Neural cell (in vitro differentiated cells): ENCODE measurements at regions not wholly inside any gene's neighbourhood (a gene's known extent, or its start where the extent isn't known, plus 50 kb on each side); places are given as distances from the start of the nearest gene placed in this dataset.

ENCODE experiments used
- H2AFZ ChIP-seq: fragments of 200-600, 300-800 bp; sonication (generic), shearing (Covaris generic); 2 replicates; pipeline ENCODE4 v1.6.0; 2014; ENCODE audit warnings: low read depth, mild to moderate bottlenecking, antibody characterized with exemption, low read length, moderate library complexity
- H3F3A ChIP-seq: fragments of 200-600 bp; shearing (Covaris generic); 2 replicates; pipeline ENCODE4 v1.6.1; 2016; ENCODE audit warnings: mild to moderate bottlenecking, moderate library complexity, mixed read lengths, antibody characterized with exemption, low read length; ENCODE audit not compliant: insufficient read depth, poor library complexity, severe bottlenecking
- H3K27ac ChIP-seq: fragments of 200-600, 300-800 bp; sonication (generic), shearing (Covaris generic); 2 replicates; pipeline ENCODE4 v1.5.1; 2014; ENCODE audit warnings: mild to moderate bottlenecking, low read length, moderate library complexity
- H3K27me3 ChIP-seq: fragments of 300-800, 200-600 bp; sonication (generic), shearing (Covaris generic); 2 replicates; pipeline ENCODE4 v1.6.0; 2014; ENCODE audit warnings: mild to moderate bottlenecking, low read depth, low read length, moderate library complexity; ENCODE audit not compliant: insufficient read depth
- H3K36me3 ChIP-seq: fragments of 300-800, 200-600 bp; sonication (generic), shearing (Covaris generic); 2 replicates; pipeline ENCODE4 v1.5.1; 2014; ENCODE audit warnings: mild to moderate bottlenecking, antibody characterized with exemption, low read length, moderate library complexity; ENCODE audit not compliant: insufficient read depth
- H3K4me2 ChIP-seq: fragments of 300-800, 200-600 bp; sonication (generic), shearing (Covaris generic); 2 replicates; pipeline ENCODE4 v1.6.0; 2014; ENCODE audit warnings: mild to moderate bottlenecking, low read length
- H3K4me3 ChIP-seq: fragments of 300-800, 200-600 bp; sonication (generic), shearing (Covaris generic); 2 replicates; pipeline ENCODE4 v1.5.1; 2014; ENCODE audit warnings: mild to moderate bottlenecking, low read length, moderate library complexity
- H3K79me2 ChIP-seq: fragments of 200-600 bp; shearing (Covaris generic); replicated peaks from 2 replicates; pipeline ENCODE4 v1.6.0; 2014; ENCODE audit warnings: mild to moderate bottlenecking, low read length, moderate library complexity; ENCODE audit not compliant: insufficient read depth
- H3K9ac ChIP-seq: fragments of 300-800, 200-600 bp; sonication (generic), shearing (Covaris generic); 2 replicates; pipeline ENCODE4 v1.6.1; 2016; ENCODE audit warnings: mild to moderate bottlenecking, low read length, mixed read lengths
- H3K9me2 ChIP-seq: fragments of 200-600 bp; shearing (Covaris generic); 2 replicates; pipeline ENCODE4 v1.6.1; 2016; ENCODE audit warnings: mild to moderate bottlenecking, low read length, mixed read lengths; ENCODE audit not compliant: insufficient read depth
- H3K9me3 ChIP-seq: fragments of 200-600, 300-800 bp; sonication (generic), shearing (Covaris generic); 2 replicates; pipeline ENCODE4 v1.6.1; 2016; ENCODE audit warnings: mild to moderate bottlenecking, mixed run types, low read length, moderate library complexity, mixed read lengths
- H4K20me1 ChIP-seq: fragments of 200-600 bp; shearing (Covaris generic); 2 replicates; pipeline ENCODE4 v1.6.1; 2016; ENCODE audit warnings: mild to moderate bottlenecking, mixed run types; ENCODE audit not compliant: insufficient read depth
- EP300 ChIP-seq: fragments of 450-650 bp; conservative IDR thresholded peaks from 2 replicates; pipeline ENCODE4 v1.6.1; 2014; ENCODE audit warnings: antibody characterized with exemption, mild to moderate bottlenecking, moderate library complexity; ENCODE audit not compliant: poor library complexity, severe bottlenecking
- MXI1 ChIP-seq: fragments of 450-650 bp; conservative IDR thresholded peaks from 2 replicates; pipeline ENCODE4 v1.6.1; 2014; ENCODE audit warnings: antibody characterized with exemption, mild to moderate bottlenecking; ENCODE audit not compliant: poor library complexity, severe bottlenecking
- POLR2AphosphoS5 ChIP-seq: IDR thresholded peaks from 2 replicates; pipeline ENCODE4 v1.6.1; 2012
- RAD21 ChIP-seq: fragments of 450-650 bp; conservative IDR thresholded peaks from 2 replicates; pipeline ENCODE4 v1.6.1; 2014; ENCODE audit warnings: antibody characterized with exemption, mild to moderate bottlenecking, moderate library complexity
- SMC3 ChIP-seq: fragments of 450-650 bp; conservative IDR thresholded peaks from 2 replicates; pipeline ENCODE4 v1.6.1; 2014; ENCODE audit warnings: antibody characterized with exemption, mild to moderate bottlenecking, moderate library complexity; ENCODE audit not compliant: poor library complexity
- TAF1 ChIP-seq: IDR thresholded peaks from 2 replicates; pipeline ENCODE4 v1.6.1; 2012; ENCODE audit warnings: low read depth
- TF ChIP-seq, protein P1 (sequence below): IDR thresholded peaks from 2 replicates; pipeline ENCODE4 v1.6.1; 2012; ENCODE audit warnings: borderline replicate concordance
- TF ChIP-seq, protein P2 (sequence below): fragments of 450-650 bp; IDR thresholded peaks from 2 replicates; pipeline ENCODE4 v1.5.1; 2014; ENCODE audit warnings: antibody characterized with exemption, mild to moderate bottlenecking, moderate library complexity; ENCODE audit not compliant: poor library complexity, severe bottlenecking

DNA sequence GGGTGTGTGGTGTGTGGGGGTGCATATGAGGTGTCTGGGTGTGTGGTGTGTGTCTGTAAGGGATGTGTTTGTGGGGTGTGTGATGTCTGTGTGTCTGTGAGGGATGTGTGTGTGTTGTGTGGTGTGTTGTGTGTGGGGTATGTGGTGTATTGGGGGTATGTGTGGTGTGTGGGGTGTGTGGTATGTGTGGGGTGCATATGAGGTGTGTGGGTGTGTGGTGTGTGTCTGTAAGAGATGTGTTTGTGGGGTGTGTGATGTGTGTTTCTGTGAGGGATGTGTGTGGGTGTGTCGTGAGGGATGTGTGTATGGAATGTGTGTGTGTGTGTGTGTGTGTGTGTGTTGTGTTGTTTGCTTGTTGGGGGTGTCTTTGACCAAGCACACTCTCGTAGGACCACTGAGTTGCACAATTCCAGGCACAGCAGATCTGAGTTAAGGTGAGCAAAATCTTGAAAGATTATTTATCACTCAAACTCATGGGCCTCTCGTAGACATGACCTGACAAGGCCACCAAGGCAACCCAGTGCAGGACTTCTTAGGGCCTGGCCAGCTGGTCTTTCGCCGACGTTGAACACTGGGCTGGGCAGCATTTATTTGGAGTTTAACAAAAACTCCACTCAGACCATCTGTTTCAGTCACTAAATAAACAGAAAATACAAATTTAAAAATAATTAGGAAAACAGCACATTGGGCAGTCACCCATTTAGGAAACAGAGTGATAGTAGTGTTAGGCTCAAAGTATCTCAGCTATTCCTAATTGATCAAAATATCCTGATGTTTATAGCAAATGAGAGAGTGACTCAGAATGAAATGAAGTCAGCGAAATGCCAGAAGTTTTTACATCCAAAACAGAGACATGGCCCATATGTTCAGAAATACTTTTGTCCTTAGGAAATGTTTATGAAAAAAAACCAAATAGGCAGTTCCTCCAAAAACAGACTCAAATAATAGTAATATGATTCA is 301.1 kb downstream of the FGF9 start:
- no peak overlapping the region for H3K4me2 ChIP-seq
- no peak overlapping the region for H3K27ac ChIP-seq

DNA sequence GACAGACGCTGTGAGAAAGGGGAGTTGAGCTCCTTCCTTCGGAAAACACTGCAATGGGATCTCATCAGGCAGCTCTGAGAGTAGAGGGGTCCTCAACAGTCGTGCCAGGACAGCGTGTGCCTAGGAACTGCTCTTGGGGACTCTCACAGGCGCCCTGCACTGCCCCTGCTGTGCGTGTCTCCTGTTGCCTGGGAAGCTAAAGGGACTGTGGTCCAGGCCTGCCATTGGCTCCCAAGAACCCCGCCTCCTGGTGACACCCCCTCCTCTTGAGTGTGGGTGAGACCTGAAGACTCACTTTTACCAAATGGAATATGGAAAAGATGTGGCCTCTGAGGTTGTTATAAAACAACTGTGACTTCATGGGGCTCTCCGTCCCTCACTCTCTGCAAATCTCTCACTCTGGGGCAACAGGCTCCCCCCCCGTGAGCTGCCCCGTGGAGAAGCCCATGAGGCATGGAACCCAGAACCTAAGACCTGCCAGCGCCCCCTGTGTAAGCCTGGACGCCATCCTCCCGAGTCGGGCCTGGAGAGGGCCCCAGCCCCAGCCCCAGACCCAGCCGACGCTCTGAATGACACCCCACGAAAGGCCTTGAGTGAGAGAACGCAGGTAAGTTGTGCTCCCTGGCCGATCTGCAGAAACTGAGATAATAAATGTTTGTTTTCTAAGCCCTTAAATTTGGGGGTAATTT is 302.7 kb downstream of the FGF9 start:
- no peaks in the 10 kb centered on the region for H3K36me3 ChIP-seq
- no peak overlapping the region for H2AFZ ChIP-seq
- H4K20me1 ChIP-seq, result no peaks in the 10 kb centered on the region
- H3K9me2 ChIP-seq, result no peaks in the 10 kb centered on the region
- H3K27ac ChIP-seq, result no peak overlapping the region
- H3K4me2 ChIP-seq, result no peak overlapping the region
- no peak overlapping the region for H3K9ac ChIP-seq
- H3K4me3 ChIP-seq, result no peak overlapping the region
- no peaks in the 10 kb centered on the region for H3K27me3 ChIP-seq
- no peaks in the 10 kb centered on the region for H3K79me2 ChIP-seq
- H3K9me3 ChIP-seq, result no peaks in the 10 kb centered on the region
- no peaks in the 10 kb centered on the region for H3F3A ChIP-seq
- TF ChIP-seq, protein P1, sequence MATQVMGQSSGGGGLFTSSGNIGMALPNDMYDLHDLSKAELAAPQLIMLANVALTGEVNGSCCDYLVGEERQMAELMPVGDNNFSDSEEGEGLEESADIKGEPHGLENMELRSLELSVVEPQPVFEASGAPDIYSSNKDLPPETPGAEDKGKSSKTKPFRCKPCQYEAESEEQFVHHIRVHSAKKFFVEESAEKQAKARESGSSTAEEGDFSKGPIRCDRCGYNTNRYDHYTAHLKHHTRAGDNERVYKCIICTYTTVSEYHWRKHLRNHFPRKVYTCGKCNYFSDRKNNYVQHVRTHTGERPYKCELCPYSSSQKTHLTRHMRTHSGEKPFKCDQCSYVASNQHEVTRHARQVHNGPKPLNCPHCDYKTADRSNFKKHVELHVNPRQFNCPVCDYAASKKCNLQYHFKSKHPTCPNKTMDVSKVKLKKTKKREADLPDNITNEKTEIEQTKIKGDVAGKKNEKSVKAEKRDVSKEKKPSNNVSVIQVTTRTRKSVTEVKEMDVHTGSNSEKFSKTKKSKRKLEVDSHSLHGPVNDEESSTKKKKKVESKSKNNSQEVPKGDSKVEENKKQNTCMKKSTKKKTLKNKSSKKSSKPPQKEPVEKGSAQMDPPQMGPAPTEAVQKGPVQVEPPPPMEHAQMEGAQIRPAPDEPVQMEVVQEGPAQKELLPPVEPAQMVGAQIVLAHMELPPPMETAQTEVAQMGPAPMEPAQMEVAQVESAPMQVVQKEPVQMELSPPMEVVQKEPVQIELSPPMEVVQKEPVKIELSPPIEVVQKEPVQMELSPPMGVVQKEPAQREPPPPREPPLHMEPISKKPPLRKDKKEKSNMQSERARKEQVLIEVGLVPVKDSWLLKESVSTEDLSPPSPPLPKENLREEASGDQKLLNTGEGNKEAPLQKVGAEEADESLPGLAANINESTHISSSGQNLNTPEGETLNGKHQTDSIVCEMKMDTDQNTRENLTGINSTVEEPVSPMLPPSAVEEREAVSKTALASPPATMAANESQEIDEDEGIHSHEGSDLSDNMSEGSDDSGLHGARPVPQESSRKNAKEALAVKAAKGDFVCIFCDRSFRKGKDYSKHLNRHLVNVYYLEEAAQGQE, result no peak
- TF ChIP-seq POLR2AphosphoS5 (no peak), TAF1 (no peak), MXI1 (no peak), EP300 (no peak), RAD21 (no peak), SMC3 (no peak)
- TF ChIP-seq, protein P2, sequence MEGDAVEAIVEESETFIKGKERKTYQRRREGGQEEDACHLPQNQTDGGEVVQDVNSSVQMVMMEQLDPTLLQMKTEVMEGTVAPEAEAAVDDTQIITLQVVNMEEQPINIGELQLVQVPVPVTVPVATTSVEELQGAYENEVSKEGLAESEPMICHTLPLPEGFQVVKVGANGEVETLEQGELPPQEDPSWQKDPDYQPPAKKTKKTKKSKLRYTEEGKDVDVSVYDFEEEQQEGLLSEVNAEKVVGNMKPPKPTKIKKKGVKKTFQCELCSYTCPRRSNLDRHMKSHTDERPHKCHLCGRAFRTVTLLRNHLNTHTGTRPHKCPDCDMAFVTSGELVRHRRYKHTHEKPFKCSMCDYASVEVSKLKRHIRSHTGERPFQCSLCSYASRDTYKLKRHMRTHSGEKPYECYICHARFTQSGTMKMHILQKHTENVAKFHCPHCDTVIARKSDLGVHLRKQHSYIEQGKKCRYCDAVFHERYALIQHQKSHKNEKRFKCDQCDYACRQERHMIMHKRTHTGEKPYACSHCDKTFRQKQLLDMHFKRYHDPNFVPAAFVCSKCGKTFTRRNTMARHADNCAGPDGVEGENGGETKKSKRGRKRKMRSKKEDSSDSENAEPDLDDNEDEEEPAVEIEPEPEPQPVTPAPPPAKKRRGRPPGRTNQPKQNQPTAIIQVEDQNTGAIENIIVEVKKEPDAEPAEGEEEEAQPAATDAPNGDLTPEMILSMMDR, result no peak

More for the DNA sequence above, 301.1 kb downstream of the FGF9 start:
- no peaks in the 10 kb centered on the region for H4K20me1 ChIP-seq
- no peak overlapping the region for H3K4me3 ChIP-seq
- H3K27me3 ChIP-seq, result no peaks in the 10 kb centered on the region
- no peaks in the 10 kb centered on the region for H3K79me2 ChIP-seq
- TF ChIP-seq MXI1 (no peak), RAD21 (no peak), SMC3 (no peak), EP300 (no peak)
- TF ChIP-seq, protein P2, result no peak
- TF ChIP-seq, protein P1, result no peak
- no peaks in the 10 kb centered on the region for H3F3A ChIP-seq
- H3K9me2 ChIP-seq, result no peaks in the 10 kb centered on the region
- H3K36me3 ChIP-seq, result no peaks in the 10 kb centered on the region
- no peak overlapping the region for H3K9ac ChIP-seq
- H2AFZ ChIP-seq, result no peak overlapping the region
- no peaks in the 10 kb centered on the region for H3K9me3 ChIP-seq
